ENCODE measurements at regions not wholly inside any gene's neighbourhood (a gene's known extent, or its start where the extent isn't known, plus 50 kb on each side); places are given as distances from the start of the nearest gene placed in this dataset.

DNA sequence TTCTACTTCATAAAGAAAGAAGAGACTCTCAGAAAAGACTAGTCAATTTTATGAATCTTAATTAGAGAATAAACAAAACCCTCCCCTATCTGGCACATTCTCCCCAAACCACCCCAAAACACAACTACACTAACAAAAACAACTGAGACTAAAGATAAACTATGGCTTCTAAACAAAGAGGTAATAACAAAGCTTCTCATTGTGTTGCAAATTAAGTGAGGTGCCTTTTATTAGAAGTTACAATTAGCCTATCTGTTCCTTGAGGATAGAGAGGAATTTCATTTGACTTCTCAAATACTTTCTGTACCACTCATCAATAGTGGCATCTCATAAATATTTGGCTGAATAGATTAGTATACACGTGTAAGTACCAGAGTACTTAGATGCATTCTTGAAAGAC lies 1196.2 kb downstream of the PCDH9 start:
- Histone ChIP-seq H4K91ac (ENCODE audit: insufficient read length, low read depth, low read length) (no peak overlapping the region), H3K4me2 (ENCODE audit: insufficient read depth, insufficient read length, low read length) (no peak overlapping the region), H2AFZ (ENCODE audit: low read length) (no peak overlapping the region), H2BK120ac (ENCODE audit: low read depth, low read length, poor library complexity, severe bottlenecking) (no peak overlapping the region), H3K9me3 (ENCODE audit: control insufficient read depth, low read depth, low read length) (no peaks in the 10 kb centered on the region), H3T11ph (ENCODE audit: low read length) (no peak overlapping the region), H2BK15ac (ENCODE audit: low read depth, low read length) (no peak overlapping the region), H3K27me3 (ENCODE audit: insufficient read depth, low read length) (no peaks in the 10 kb centered on the region), H3K23me2 (ENCODE audit: insufficient read length, low read depth, low read length, poor library complexity, severe bottlenecking) (no peaks in the 10 kb centered on the region), H4K5ac (ENCODE audit: insufficient read length, low read depth, low read length) (no peak overlapping the region), H3K14ac (ENCODE audit: insufficient read depth, low read length) (no peak overlapping the region), H2BK20ac (ENCODE audit: low read depth, low read length, poor library complexity, severe bottlenecking) (no peak overlapping the region), H3K79me1 (ENCODE audit: insufficient read depth, low read depth, low read length, poor library complexity, severe bottlenecking) (no peaks in the 10 kb centered on the region), H3K18ac (ENCODE audit: insufficient read length, low read depth, low read length) (no peak overlapping the region), H3K9ac (ENCODE audit: extremely low read depth, insufficient read length, low read length) (no peak overlapping the region), H3K4ac (ENCODE audit: low read depth, low read length) (no peak overlapping the region), H3K23ac (ENCODE audit: insufficient read length, low read depth, low read length) (no peak overlapping the region), H3K56ac (ENCODE audit: insufficient read length, low read depth, low read length) (no peak overlapping the region), H2BK12ac (ENCODE audit: insufficient read length, low read depth, low read length) (no peak overlapping the region), H4K8ac (replicated peaks; ENCODE audit: insufficient read length, low read depth, low read length) (no peak overlapping the region), H2BK5ac (ENCODE audit: insufficient read length, low read length) (no peak overlapping the region), H4K20me1 (ENCODE audit: control insufficient read depth, insufficient read depth, insufficient read length) (no peaks in the 10 kb centered on the region), H2AK5ac (ENCODE audit: insufficient read length, low read length) (no peak overlapping the region), H3K4me1 (ENCODE audit: insufficient read depth, low read length) (no peaks in the 10 kb centered on the region; the same call in 1 of the 2 replicates), H3K79me2 (ENCODE audit: insufficient read depth, low read length) (no peaks in the 10 kb centered on the region), H3K27ac (ENCODE audit: insufficient read length, low read depth, low read length) (no peak overlapping the region)
- no CpG with 5 or more reads among the region's 1 CpG for WGBS (ENCODE audit: extremely low coverage, insufficient read length, low lambda C conversion rate)
- Mint-ChIP-seq H3K27ac (peak overlapping the region in 1 of 3 experiments; percentile 1; a peak in 2 of 7 replicates), H3K4me3 (no peak overlapping the region), H3K4me1 (peaks cover 22 to 23% of the 10 kb centered on the region in 2 experiments), H3K9me3 (no peaks in the 10 kb centered on the region), H3K36me3 (ENCODE audit: insufficient read depth in 1 of 3, low read depth in 3 of 3) (no peaks in the 10 kb centered on the region), H3K27me3 (ENCODE audit: low read depth) (peaks cover 4% of the 10 kb centered on the region)
- no peak for DNase-seq
- TF ChIP-seq, protein P1, sequence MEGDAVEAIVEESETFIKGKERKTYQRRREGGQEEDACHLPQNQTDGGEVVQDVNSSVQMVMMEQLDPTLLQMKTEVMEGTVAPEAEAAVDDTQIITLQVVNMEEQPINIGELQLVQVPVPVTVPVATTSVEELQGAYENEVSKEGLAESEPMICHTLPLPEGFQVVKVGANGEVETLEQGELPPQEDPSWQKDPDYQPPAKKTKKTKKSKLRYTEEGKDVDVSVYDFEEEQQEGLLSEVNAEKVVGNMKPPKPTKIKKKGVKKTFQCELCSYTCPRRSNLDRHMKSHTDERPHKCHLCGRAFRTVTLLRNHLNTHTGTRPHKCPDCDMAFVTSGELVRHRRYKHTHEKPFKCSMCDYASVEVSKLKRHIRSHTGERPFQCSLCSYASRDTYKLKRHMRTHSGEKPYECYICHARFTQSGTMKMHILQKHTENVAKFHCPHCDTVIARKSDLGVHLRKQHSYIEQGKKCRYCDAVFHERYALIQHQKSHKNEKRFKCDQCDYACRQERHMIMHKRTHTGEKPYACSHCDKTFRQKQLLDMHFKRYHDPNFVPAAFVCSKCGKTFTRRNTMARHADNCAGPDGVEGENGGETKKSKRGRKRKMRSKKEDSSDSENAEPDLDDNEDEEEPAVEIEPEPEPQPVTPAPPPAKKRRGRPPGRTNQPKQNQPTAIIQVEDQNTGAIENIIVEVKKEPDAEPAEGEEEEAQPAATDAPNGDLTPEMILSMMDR (conservative IDR thresholded peaks at IDR 0.05) = no peak
